ENCODE measurements at regions not wholly inside any gene's neighbourhood (a gene's known extent, or its start where the extent isn't known, plus 50 kb on each side); places are given as distances from the start of the nearest gene placed in this dataset.

DNA sequence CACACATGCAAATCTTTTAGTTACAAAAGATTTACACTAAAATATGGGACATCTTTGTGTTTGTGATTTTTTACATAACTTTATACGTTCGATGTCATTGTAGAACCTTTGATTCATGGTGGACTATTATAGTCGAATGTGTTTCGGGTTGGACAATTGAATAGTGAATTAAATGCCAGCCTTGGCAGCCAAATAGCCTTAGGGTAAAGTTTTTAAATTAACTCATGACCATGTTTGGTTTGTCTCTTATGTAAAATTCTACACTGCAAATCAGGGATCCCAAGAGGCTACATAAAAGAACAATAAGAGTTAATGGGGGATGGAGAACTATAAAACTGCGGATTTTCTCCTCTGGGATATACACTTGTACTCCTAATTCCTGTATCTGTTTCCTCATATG is 1735.6 kb upstream of the SPRY2 start:
- H3K79me2 ChIP-seq (ENCODE audit: control insufficient read depth, insufficient read depth, low read length): no peaks in the 10 kb centered on the region
- no peak for FAIRE-seq
- no peaks in the 10 kb centered on the region for H3K4me1 ChIP-seq (ENCODE audit: control insufficient read depth, extremely low read depth, insufficient read depth, low read length)
- no peaks in the 10 kb centered on the region for H3K9me1 ChIP-seq (replicated peaks; ENCODE audit: control insufficient read depth, extremely low read depth, insufficient read depth, low read length)
- dilution Hi-C loops (cut with MboI; ENCODE audit: extremely low pct_ligation_motif_present, low sequenced_read_pairs): no loop called here
- BruUV-seq (replicated peaks): no TSS peak
- no peak overlapping the region for H3K4me3 ChIP-seq (replicated peaks in 1 of 3; ENCODE audit: insufficient read depth in 1 of 3, low read depth in 1 of 3, low read length in 3 of 3)
- no peaks in the 10 kb centered on the region for H3K27me3 ChIP-seq (ENCODE audit: control insufficient read depth in 2 of 2, insufficient read depth in 2 of 2, low read length in 2 of 2)
- intact Hi-C loops (cut with micrococcal nuclease): loop anchor here (5.0 kb wide), 1 partner anchor 904 kb away; no protein-coding TSS in a partner anchor
- TF ChIP-seq CTCF (IDR thresholded peaks at IDR 0.05; ENCODE audit: extremely low read depth in 1 of 2, insufficient read depth in 1 of 2, low read depth in 1 of 2, low read length in 2 of 2): no peak
- TF ChIP-seq MYC (IDR thresholded peaks at IDR 0.05; ENCODE audit: low read depth, low read length): no peak
- no peak for TF ChIP-seq FOS (IDR thresholded peaks at IDR 0.05; ENCODE audit: borderline replicate concordance, insufficient read depth, low read length)
- no peak for TF ChIP-seq POLR2AphosphoS5 (IDR thresholded peaks at IDR 0.05; ENCODE audit: insufficient read depth, low read depth, low read length)
- TF ChIP-seq JUN (IDR thresholded peaks at IDR 0.05; ENCODE audit: borderline replicate concordance, insufficient read depth, insufficient read length, low read depth): no peak
- TF ChIP-seq EZH2 (IDR thresholded peaks at IDR 0.05; ENCODE audit: borderline replicate concordance, low read depth, low read length, severe bottlenecking): no peak
- no peak for TF ChIP-seq GATA2 (IDR thresholded peaks at IDR 0.05; ENCODE audit: insufficient read depth, insufficient read length, low read depth, low read length)
- no peak for TF ChIP-seq MAX (IDR thresholded peaks at IDR 0.05; ENCODE audit: insufficient read depth, insufficient read length)
- TF ChIP-seq POLR2A (IDR thresholded peaks at IDR 0.05; ENCODE audit: low read depth, low read length): no peak
- ChIA-PET POLR2A (no interaction called here), CTCF (no interaction called here)
- no peak overlapping the region for H3K4me2 ChIP-seq (ENCODE audit: insufficient read depth, low read length)
- H2AFZ ChIP-seq (ENCODE audit: low read depth, low read length): no peak overlapping the region
- H3K36me3 ChIP-seq (ENCODE audit: control insufficient read depth in 2 of 2, extremely low read depth in 1 of 2, insufficient read depth in 2 of 2, low read length in 2 of 2): no peaks in the 10 kb centered on the region
- no peaks in the 10 kb centered on the region for H3K9me3 ChIP-seq (replicated peaks; ENCODE audit: control insufficient read depth, insufficient read depth, low read length)
- H3K9ac ChIP-seq (replicated peaks; ENCODE audit: extremely low read depth, insufficient read depth, low read length): no peak overlapping the region
- H3K27ac ChIP-seq (ENCODE audit: insufficient read depth, low read depth, low read length): no peak overlapping the region
- DNase-seq (ENCODE audit: low read depth, low spot score): no peak
- H4K20me1 ChIP-seq (replicated peaks; ENCODE audit: control insufficient read depth, extremely low read depth, insufficient read depth, low read length): no peaks in the 10 kb centered on the region

Data from endothelial cell of umbilical vein (primary cell).